ENCODE measurements at regions not wholly inside any gene's neighbourhood (a gene's known extent, or its start where the extent isn't known, plus 50 kb on each side); places are given as distances from the start of the nearest gene placed in this dataset.
A peak's percentile ranks its signal among the peaks of the same experiment; 100 is the strongest.

DNA sequence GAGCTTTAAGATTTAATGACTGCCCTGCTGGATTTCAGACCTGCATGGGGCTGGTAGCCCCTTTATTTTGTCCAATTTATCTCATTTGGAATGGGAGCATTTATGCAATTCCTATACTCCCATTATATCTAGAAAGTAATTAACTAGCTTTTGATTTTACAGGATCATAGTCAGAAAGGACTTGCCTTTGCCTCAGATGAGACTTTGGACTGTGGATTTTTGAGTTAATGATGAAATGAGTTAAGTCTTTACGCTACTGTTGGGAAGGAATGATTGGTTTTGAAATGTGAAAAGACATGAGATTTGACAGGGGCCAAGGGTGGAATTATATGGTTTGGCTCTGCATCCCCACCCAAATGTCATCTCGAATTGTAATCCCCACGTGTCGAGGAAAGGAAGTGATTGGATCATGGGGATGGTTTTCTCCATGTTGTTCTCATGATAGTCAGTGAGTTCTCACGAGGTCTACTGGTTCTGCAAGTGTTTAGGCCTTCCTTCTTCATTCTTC lies 213.1 kb upstream of the DCN start:
- no peak for DNase-seq (ENCODE audit: low read depth)

- DNase-seq (ENCODE audit: low read depth), result no peak
Measured at GRCh38 chr12:91394903-91395302, 212.3 kb upstream of the DCN start.

DNA sequence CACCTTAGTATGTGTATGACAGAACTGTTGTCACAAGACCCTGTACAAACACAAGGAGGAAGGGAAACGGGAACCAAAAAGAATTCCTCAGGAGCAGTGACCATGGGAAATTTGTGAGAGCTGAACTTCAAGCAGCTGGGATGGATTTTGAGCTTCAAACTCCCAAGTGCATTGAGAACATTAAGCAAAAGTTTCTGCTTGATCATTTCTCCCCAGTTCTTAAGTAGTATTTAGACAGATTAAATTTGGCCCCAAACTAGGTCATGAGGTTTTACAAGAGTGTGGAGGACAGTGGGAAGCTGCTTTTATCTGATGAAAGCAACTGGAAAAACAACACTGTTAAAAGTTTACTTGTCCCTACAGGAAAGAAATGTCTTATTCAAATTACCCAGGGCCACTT lies 206.0 kb upstream of the DCN start:
- no peak for DNase-seq (ENCODE audit: low read depth)

DNA sequence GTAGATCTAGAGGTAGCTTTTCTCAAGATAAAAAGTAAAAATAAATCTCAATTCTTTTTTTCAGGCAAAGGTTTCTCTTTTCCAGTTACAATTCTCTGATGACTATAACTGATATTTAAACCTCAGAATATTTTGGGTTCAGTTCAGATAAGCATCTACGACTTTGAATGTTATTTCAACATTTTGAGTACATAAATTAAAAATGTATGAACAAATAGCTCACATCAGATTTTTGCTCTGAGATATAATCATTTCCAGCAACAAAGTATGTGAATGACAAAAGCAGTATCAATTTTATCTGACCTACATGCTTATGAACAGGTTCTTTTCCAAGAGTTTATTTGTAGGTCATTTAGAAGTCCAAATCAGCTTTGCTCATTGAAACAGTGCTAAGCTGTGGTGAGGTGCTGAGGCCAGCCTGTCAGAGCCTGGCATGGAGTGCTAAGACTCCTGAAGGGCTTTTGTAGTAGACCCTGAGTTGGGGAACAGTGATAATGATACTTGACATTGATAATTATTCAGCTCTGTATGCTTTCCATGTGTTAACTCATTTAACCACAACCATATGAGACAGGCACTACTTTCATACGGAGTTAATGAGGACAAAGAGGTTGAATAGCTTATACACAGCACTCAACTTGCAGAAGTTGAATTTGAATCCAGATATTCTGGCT lies 205.0 kb upstream of the DCN start:
- DNase-seq (ENCODE audit: low read depth), result no peak

GRCh38 chr12:91384806-91385205 lies 202.2 kb upstream of the DCN start:
- no peak for DNase-seq (ENCODE audit: low read depth)

- no peak for DNase-seq (ENCODE audit: low read depth)
Measured at GRCh38 chr12:91384366-91384765, 201.7 kb upstream of the DCN start.

DNA sequence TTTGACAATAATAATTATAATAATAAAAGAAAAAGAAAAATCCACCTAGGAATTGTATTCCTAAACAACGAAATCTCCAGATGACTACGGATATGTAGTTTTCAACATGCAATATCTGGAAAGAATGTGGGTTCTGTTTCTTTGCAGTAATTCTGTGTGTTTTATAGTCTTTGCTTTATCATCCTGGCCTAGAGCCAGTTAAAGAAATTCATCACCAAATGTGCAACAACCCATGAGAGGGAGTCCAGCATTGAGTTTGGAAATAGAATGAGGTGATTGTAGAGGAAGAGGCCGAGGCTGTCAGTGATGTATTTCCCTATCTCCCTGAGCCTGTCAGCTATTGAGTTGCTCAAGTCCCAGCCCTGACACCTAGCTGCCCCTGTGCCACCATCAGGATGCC lies 200.5 kb upstream of the DCN start:
- DNase-seq (ENCODE audit: low read depth), result no peak

DNA sequence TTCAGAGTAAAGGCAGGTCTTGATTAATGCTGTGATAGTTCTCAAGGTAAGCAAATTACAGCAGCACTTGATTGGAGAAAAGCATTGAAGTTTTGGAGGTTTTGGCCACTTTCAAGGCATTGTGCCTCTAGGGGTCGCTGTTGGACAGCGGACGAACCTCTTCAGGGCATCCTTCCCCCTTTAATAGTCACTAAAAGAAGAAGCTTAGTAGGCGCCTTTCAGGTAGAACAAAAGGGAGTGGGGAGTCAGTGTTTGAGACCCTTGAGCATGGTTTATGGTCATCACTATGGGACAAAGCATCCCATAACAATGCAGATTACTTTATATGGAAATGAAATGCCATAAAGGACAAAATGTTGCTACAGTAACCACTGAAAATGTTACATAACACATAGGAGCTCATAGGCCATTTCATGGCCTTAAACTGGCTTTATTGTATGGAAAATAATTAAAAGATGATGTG lies 199.5 kb upstream of the DCN start:
- peak; percentile 74 for DNase-seq (ENCODE audit: low read depth)

GRCh38 chr12:91381309-91381804 lies 198.7 kb upstream of the DCN start:
- DNase-seq (ENCODE audit: low read depth), result peak; percentile 81

DNA sequence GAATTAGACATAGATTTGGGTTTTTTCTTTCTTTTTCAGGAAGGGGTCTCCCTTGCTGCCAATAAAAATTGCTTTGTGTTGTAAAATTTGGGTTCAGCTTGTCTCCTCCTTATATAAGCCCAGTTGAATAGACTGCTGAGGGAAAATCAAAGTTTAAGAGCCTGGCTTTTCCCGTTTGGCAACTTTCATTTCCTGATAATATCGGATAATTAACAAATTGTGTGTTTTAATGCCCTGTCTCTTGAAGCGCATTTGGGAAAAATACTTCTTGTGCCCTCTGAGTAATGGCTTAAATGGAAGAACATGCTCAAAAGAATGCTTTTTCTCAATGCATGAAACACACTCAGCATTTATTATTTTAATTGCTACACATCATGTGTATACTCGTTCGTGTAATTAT lies 198.0 kb upstream of the DCN start:
- DNase-seq (ENCODE audit: low read depth), result no peak

DNA sequence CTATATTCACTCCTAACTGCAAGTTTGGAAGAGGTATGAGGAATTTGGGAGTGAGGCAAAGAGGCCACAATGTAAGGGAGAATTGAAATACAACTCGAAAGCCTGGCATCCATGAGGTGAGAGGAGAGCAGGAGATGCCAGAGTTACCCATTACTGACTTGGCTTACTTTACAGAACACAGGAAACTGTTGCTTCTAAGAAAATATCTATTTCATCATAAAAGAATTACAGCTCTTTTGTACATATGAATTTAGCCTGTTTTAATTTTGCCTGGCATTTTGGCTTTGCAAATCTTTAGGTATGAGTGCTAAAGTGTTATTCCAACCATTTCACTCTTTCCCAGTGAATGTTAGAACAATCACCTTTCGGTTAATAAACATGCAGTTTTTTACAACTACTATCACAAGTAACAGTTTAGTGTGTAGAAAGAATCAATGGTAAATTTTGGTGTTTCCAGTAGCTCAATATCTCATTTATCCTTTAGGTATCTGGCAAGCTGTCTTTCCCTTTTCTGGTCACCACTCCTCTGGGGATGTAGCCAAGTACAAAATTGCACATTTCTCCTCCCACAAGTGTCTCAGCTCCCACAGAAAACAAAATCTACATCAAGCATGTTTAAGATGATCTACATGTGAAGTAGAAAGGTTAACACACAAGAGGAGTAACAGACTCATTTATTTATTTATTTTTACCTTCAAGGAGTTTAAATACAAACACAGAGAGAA lies 196.6 kb upstream of the DCN start:
- DNase-seq (ENCODE audit: low read depth), result no peak

- DNase-seq (ENCODE audit: low read depth), result peak; percentile 16
Measured at GRCh38 chr12:91377436-91377835, 194.8 kb upstream of the DCN start.

GRCh38 chr12:91373086-91373485 lies 190.5 kb upstream of the DCN start:
- no peak for DNase-seq (ENCODE audit: low read depth)

- DNase-seq (ENCODE audit: low read depth), result no peak
Measured at GRCh38 chr12:91370086-91370868, 187.7 kb upstream of the DCN start.

GRCh38 chr12:91368613-91369012 lies 186.0 kb upstream of the DCN start:
- DNase-seq (ENCODE audit: low read depth), result no peak

- peak; percentile 43 for DNase-seq (ENCODE audit: low read depth)
Measured at GRCh38 chr12:91367234-91367849, 184.7 kb upstream of the DCN start.

- DNase-seq (ENCODE audit: low read depth), result peak; percentile 23
Measured at GRCh38 chr12:91364471-91365184, 182.0 kb upstream of the DCN start.

- peak; percentile 42 for DNase-seq (ENCODE audit: low read depth)
Measured at GRCh38 chr12:91361864-91362263, 179.2 kb upstream of the DCN start.

GRCh38 chr12:91357381-91357780 lies 174.8 kb upstream of the DCN start:
- no peak for DNase-seq (ENCODE audit: low read depth)

DNA sequence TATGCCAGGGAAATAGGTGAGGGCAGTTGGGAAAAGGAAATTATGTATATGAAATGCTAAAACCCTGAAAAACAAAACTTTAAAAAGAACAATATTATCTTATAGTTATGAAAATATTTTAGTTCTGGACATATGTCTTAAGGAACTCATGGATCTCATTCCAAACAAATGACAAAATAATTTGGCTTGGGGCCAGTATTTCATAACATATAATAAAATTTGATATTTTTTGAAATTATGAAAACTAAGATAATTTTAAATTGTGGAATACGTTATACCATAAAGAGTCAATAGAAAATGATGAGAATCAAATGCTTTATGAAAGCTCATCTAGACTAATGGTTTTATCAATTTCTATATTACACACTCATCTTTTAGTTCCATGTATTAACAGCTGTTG lies 173.8 kb upstream of the DCN start:
- no peak for DNase-seq (ENCODE audit: low read depth)

All from EH (cell line).